HFFc6 (cell line): ENCODE measurements at regions not wholly inside any gene's neighbourhood (a gene's known extent, or its start where the extent isn't known, plus 50 kb on each side); places are given as distances from the start of the nearest gene placed in this dataset.

Experiments used
- DNase-seq: peaks from one replicate; pipeline ENCODE4 v3.0.0-alpha.2; 2018
- H3K27ac Mint-ChIP-seq: 2 replicates; pipeline ENCODE4 v1.8.0; 2020; ENCODE audit warnings: mild to moderate bottlenecking, mixed read lengths
- H3K27me3 Mint-ChIP-seq: 2 replicates; pipeline ENCODE4 v1.8.0; 2021; ENCODE audit warnings: mild to moderate bottlenecking, moderate library complexity, mixed read lengths; ENCODE audit not compliant: insufficient read depth
- H3K36me3 Mint-ChIP-seq: 2 replicates; pipeline ENCODE4 v1.8.0; 2021; ENCODE audit warnings: low read depth, mixed read lengths
- H3K4me1 Mint-ChIP-seq: 2 replicates; pipeline ENCODE4 v1.8.0; 2020; ENCODE audit warnings: low read depth, mixed read lengths
- H3K4me3 Mint-ChIP-seq: 2 replicates; pipeline ENCODE4 v1.8.0; 2020; ENCODE audit warnings: mild to moderate bottlenecking, moderate library complexity, mixed read lengths
- H3K9me3 Mint-ChIP-seq: 2 replicates; pipeline ENCODE4 v1.8.0; 2020; ENCODE audit warnings: mild to moderate bottlenecking, mixed read lengths
- TF ChIP-seq, protein P1 (sequence below): fragments of 200-600 bp; sonication (generic); IDR thresholded peaks from 2 replicates; pipeline ENCODE4 v1.5.0; 2021; ENCODE audit warnings: antibody characterized with exemption, mild to moderate bottlenecking

DNA sequence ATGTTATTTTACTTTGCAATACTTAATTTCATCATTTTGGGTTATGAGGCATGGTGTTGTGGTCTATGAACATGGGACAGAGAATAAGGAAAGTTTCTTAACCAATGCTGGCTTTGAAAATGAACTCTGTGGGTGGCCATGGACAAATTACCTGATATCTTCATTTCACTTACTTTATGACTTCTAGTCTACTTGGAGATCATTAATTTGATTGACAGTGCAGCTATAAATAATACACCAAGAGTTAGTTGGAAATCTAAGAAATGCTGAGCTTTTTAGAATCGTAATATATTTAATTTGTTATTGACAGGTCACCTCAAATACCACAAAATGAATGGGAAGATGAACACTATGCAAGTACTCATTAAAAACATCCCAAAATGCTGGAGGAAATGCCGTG is 140.4 kb downstream of the CENPW start:
- Mint-ChIP-seq H3K27ac (no peak overlapping the region), H3K36me3 (no peaks in the 10 kb centered on the region), H3K4me3 (no peak overlapping the region), H3K27me3 (0 out of 2 replicates have a peak, but pooled peaks cover 2% of the 10 kb centered on the region), H3K9me3 (peaks cover 15% of the 10 kb centered on the region; the same call in 1 of the 2 replicates), H3K4me1 (no peaks in the 10 kb centered on the region)
- no peak for DNase-seq
- TF ChIP-seq, protein P1, sequence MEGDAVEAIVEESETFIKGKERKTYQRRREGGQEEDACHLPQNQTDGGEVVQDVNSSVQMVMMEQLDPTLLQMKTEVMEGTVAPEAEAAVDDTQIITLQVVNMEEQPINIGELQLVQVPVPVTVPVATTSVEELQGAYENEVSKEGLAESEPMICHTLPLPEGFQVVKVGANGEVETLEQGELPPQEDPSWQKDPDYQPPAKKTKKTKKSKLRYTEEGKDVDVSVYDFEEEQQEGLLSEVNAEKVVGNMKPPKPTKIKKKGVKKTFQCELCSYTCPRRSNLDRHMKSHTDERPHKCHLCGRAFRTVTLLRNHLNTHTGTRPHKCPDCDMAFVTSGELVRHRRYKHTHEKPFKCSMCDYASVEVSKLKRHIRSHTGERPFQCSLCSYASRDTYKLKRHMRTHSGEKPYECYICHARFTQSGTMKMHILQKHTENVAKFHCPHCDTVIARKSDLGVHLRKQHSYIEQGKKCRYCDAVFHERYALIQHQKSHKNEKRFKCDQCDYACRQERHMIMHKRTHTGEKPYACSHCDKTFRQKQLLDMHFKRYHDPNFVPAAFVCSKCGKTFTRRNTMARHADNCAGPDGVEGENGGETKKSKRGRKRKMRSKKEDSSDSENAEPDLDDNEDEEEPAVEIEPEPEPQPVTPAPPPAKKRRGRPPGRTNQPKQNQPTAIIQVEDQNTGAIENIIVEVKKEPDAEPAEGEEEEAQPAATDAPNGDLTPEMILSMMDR = no peak

DNA sequence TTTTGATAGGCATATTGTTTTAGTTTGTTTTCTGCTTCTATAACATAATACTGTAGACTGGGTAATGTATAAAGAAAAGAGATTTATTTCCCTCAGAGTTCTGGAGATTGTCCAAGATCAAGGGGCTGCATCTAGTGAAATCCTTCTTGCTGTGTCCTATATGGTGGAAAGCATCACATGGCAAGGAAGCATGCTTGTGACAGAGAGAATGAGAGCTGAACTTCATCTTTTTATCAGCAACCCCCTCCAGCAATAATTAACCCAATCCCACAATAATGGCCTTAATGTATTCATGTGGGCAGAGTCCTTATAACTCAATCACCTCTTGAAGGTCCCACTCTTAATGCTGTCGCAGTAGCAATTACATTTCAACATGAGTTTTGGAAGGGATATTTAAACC is 141.4 kb downstream of the CENPW start:
- Mint-ChIP-seq H3K36me3 (no peaks in the 10 kb centered on the region), H3K27me3 (0 out of 2 replicates have a peak, but pooled peaks cover 2% of the 10 kb centered on the region), H3K4me1 (no peaks in the 10 kb centered on the region), H3K4me3 (no peak overlapping the region), H3K27ac (no peak overlapping the region), H3K9me3 (peaks cover 20% of the 10 kb centered on the region; the same call in 1 of the 2 replicates)
- DNase-seq = no peak
- TF ChIP-seq, protein P1 = no peak

DNA sequence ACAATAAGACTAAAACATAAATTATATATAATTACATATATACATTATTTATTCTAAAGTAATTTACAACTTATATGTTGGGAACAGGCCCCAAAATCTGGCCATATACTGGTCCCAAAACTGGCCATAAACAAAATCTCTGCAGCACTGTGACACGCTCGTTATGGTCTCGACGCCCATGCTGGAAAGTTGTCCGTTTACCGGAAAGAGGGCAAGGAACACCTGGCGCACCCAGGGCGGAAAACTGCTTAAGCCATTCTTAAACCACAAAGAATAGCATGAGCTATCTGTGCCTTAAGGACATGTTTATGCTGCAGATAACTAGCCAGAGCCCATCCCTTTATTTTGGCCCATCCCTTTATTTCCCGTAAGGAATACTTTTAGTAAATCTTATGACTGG is 164.9 kb downstream of the CENPW start:
- no peak for DNase-seq
- TF ChIP-seq, protein P1 = no peak
- H3K27ac Mint-ChIP-seq = no peak overlapping the region
- H3K36me3 Mint-ChIP-seq = 0 out of 2 replicates have a peak, but pooled peaks cover 8% of the 10 kb centered on the region
- no peak overlapping the region for H3K4me3 Mint-ChIP-seq
- H3K9me3 Mint-ChIP-seq = peaks cover 28% of the 10 kb centered on the region
- no peaks in the 10 kb centered on the region; the same call in 1 of the 2 replicates for H3K27me3 Mint-ChIP-seq
- no peaks in the 10 kb centered on the region for H3K4me1 Mint-ChIP-seq

DNA sequence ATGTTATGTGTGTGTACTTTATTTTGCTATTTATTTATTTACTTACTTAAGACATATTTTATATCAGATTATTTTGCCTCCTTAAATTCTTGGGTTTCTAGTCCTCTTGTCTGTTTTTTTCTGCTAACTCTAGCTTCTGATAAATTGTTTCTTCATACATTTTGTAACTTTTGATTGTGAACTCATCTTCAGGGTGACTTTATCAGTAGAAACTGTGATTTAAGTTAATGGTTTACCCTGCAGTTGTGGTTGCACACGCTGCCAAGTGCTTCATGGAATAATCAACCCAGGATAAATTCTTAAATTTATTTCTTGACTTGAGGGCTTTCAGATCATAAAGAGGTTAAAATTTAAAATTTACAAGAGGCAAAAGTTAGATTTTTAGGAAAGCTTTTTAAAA is 173.3 kb downstream of the CENPW start:
- TF ChIP-seq, protein P1 = no peak
- no peak for DNase-seq
- H3K9me3 Mint-ChIP-seq = peaks cover 17% of the 10 kb centered on the region
- no peak overlapping the region for H3K4me3 Mint-ChIP-seq
- 0 out of 2 replicates have a peak, but pooled peaks cover 5% of the 10 kb centered on the region for H3K36me3 Mint-ChIP-seq
- no peak overlapping the region for H3K27ac Mint-ChIP-seq
- no peaks in the 10 kb centered on the region for H3K4me1 Mint-ChIP-seq
- peaks cover 3% of the 10 kb centered on the region; the same call in 1 of the 2 replicates for H3K27me3 Mint-ChIP-seq

DNA sequence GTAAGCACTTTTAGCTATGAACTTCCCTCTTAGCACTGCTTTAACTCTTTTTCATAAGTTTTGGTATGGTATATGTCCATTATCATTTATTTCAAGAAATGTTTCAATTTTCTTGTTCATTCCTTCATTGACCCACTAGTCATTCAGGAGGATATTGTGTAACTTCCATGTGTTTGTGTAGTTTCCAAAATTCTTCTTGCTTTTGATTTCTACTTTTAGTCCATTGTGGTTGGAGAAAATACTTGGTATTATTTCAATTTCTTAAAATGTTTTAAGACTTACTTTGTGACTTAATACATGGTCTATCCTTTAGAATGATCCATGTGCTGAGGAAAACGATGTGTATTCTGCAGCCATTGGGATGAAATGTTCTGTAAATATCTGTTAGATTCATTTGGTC is 176.5 kb downstream of the CENPW start:
- Mint-ChIP-seq H3K4me3 (no peak overlapping the region), H3K9me3 (peaks cover 15% of the 10 kb centered on the region; the same call in 1 of the 2 replicates), H3K27ac (no peak overlapping the region), H3K4me1 (no peaks in the 10 kb centered on the region), H3K27me3 (peaks cover 3% of the 10 kb centered on the region; the same call in 1 of the 2 replicates), H3K36me3 (no peaks in the 10 kb centered on the region)
- TF ChIP-seq, protein P1 = no peak
- no peak for DNase-seq
